GM19023 (cell line): ENCODE measurements at regions not wholly inside any gene's neighbourhood (a gene's known extent, or its start where the extent isn't known, plus 50 kb on each side); places are given as distances from the start of the nearest gene placed in this dataset.
"Not testable (repeated sequence)": the region's sequence is repeated elsewhere in the genome, so short reads cannot be mapped to it uniquely, and the experiment has no call there.

Source experiments
- ATAC-seq: cut with Tn5 transposase; IDR thresholded peaks from one replicate; pipeline ENCODE4 v1.9.1; 2021; ENCODE audit warnings: mild to moderate bottlenecking, moderate library complexity; ENCODE audit not compliant: unreplicated experiment

DNA sequence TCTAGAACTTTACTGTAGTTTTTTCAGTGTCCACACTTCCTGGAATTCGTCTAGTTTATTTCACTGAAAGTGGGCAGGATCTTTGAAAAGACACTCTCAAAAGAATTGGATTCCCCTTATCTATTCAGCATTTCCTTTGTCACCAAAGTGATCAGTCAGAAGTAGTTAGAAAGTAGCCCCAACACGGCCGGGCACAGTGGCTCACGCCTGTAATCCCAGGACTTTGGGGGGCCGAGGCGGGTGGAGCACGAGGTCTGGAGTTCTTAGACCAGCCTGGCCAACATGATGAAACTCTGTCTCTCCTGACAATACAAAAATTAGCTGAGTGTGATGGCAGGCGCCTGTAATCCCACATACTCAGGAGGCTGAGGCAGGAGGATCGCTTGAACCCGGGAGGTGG lies 69.0 kb upstream of the KMT2C start:
- no peak for ATAC-seq

DNA sequence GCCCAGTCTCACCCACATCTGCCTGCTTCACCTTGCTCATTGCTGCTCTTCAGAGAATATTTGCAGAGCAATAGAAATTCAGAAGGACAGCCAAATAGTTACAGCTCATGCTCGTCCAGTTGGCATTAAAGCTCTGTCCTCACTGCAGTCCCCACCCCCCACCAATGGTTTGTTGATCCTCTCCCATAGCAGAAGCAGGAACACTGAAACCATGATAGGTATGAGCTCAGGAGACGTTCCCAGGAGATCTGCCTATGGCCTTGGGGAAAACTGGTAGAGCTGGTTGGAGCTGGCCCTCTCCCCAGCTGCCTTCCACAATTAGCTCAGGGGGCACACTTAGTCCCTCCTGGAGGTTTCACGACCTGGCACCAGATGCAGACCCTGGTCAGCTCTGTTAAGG lies 68.6 kb upstream of the KMT2C start:
- no peak for ATAC-seq

GRCh38 chr7:152502813-152503790 lies 67.3 kb upstream of the KMT2C start:
- no peak for ATAC-seq

- no peak for ATAC-seq
Observed at GRCh38 chr7:152501506-152501905, 65.7 kb upstream of the KMT2C start.

- not testable (repeated sequence) for ATAC-seq
Observed at GRCh38 chr7:152499969-152500368, 64.2 kb upstream of the KMT2C start.

GRCh38 chr7:152495867-152496266 lies 60.1 kb upstream of the KMT2C start:
- ATAC-seq = no peak

DNA sequence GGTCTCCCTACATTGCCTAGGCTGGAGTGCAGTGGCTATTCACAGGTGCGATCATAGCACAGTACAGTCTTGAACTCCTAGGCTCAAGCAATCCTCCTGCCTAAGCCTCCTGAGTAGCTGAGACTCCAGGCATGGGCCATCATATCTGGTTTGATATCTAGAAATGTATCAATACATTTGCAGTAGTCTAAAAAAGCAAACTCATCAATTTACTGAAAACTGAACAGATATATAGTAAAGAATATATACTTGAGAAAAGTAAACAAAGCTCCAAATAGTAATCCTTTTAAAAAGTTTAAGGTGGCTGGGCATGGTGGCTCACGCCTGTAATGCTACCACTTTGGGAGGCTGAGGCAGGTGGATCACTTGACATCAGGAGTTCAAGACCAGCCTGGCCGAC lies 57.1 kb upstream of the KMT2C start:
- ATAC-seq = no peak

- no peak for ATAC-seq
Observed at GRCh38 chr7:152489044-152489443, 53.2 kb upstream of the KMT2C start.

- no peak for ATAC-seq
Observed at GRCh38 chr7:152486968-152487367, 51.2 kb upstream of the KMT2C start.

DNA sequence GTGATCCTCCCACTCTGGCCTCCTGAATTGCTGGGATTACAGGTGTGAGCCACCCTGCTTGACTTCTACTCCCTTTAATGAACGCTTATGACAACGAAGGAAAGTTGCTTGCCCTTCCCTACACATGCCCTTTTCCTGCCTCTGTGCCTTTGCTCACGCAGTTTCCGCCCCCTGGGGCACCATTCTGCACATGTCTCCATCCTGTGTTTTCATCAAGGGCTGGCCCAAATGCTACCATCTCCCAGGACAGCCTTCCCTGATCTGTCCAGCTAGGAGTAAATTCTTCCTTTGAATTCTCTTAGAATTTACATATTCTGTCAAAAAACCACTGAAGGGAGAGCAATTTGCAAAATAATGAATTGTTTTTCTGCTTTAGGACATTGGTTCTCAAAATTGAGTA lies 50.0 kb upstream of the KMT2C start:
- no peak for ATAC-seq
